22Rv1 (cell line): ENCODE measurements at regions not wholly inside any gene's neighbourhood (a gene's known extent, or its start where the extent isn't known, plus 50 kb on each side); places are given as distances from the start of the nearest gene placed in this dataset.

Experiments used
- H3K27ac ChIP-seq: fragments of 450-650 bp; 2 replicates; pipeline ENCODE4 v1.5.1; 2017
- ZFX ChIP-seq: fragments of 450-650 bp; IDR thresholded peaks from 2 replicates; pipeline ENCODE4 v1.6.1; 2017; ENCODE audit warnings: antibody characterized with exemption, borderline replicate concordance
- TF ChIP-seq, protein P1 (sequence below): fragments of 450-650 bp; IDR thresholded peaks from 2 replicates; pipeline ENCODE4 v1.5.1; 2017; ENCODE audit warnings: mild to moderate bottlenecking

DNA sequence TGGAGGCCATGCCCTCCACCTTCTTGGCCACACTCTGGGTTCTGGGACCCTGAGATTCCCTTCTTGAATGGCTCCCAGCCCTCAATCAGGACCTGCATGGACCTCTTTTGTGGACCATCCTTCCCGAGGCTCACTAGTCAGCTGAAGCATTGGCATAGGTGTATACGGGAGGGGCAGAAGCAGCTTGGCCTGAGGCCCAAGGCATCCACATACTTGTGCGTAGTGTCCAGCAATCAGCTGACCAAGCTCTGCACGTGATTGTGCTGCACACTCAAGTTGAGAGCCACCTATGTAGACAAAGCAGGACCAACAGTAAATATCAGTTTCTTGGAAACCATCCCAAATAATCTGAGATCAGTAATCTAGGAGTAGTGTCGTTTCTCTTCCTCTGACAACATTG, 119.6 kb downstream of the INSIG2 start:
- TF ChIP-seq, protein P1, sequence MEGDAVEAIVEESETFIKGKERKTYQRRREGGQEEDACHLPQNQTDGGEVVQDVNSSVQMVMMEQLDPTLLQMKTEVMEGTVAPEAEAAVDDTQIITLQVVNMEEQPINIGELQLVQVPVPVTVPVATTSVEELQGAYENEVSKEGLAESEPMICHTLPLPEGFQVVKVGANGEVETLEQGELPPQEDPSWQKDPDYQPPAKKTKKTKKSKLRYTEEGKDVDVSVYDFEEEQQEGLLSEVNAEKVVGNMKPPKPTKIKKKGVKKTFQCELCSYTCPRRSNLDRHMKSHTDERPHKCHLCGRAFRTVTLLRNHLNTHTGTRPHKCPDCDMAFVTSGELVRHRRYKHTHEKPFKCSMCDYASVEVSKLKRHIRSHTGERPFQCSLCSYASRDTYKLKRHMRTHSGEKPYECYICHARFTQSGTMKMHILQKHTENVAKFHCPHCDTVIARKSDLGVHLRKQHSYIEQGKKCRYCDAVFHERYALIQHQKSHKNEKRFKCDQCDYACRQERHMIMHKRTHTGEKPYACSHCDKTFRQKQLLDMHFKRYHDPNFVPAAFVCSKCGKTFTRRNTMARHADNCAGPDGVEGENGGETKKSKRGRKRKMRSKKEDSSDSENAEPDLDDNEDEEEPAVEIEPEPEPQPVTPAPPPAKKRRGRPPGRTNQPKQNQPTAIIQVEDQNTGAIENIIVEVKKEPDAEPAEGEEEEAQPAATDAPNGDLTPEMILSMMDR, result no peak
- no peak for TF ChIP-seq ZFX
- no peak overlapping the region for H3K27ac ChIP-seq

DNA sequence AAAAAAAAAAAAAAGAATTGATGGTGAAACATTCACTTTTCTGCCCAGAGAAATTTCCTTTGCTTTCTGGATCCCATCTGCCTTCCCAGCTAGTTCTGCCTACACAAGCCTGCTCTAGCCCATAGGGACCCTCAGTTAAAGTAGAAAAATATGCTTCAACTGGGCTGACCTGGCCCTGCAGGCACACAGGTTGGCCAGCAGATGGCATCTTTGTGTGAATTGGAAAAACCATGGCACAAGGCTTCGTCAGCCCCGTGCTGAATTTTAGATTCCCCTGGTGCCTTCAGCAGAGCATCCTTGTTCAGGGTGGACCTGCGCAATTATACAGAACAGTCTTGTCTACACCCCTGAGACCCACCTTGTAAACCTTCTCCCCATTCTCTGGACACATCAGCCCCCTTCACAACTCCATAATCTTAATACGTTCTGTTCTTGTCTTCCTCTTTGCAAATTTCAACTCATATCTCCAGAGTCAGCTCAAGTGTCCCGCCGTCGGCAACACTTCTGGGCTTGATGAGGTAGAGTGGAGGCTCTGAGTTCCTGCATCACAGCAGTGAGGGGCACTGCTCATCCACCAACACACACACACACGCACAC, 114.5 kb downstream of the INSIG2 start:
- no peak for TF ChIP-seq ZFX
- TF ChIP-seq, protein P1, result peak; percentile 69
- H3K27ac ChIP-seq, result no peak overlapping the region

DNA sequence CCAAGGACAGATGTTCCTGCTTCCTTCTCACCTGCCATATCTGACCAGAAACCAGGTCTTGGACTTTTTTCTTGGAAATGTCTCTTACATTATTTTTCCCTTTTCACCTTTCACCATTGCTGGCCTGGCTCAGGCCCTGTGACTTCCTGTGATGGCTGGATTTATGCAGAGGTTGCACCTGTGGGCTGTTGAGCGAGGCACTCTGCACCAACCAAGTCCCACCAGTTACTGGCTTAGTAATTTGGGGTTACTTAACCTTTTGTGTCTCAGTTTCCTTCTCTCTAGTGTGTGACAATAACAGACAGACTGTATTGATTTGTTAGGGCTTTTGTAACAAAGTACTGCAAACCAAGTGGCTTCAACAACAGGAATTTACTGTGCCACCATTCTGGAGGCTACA, 110.0 kb downstream of the INSIG2 start:
- TF ChIP-seq ZFX, result no peak
- TF ChIP-seq, protein P1, result no peak
- no peak overlapping the region for H3K27ac ChIP-seq

DNA sequence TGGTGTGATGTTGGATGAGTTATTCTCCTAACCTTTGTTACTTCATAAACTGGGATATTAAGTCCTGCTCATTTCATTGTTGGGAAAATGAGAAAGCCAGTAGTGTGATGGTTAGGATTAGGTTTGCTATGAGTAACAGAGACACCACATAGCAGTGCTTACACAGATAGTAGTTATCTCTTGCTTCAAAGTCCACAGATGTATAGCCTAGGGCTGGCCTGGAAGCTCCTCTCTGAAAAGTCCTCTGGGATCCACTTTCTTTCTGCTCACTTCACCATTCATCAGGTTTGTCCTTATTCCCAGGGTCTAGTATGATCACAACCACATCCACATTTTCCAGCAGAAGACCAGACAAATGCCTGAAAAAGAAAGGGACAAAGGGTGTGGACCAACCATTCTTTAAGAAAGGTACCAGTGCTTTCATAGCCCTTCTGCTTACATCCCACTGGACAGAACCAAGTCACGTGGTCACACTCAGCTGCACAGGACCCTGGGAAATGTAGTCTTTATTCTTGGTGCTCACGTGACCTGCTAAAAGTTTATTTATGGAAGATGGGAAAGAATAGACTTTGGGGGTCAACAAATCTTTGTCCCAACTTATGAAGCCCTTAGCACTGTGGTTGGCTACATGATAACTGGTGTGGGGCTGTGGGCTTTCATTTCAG, 108.9 kb downstream of the INSIG2 start:
- H3K27ac ChIP-seq, result no peak overlapping the region
- TF ChIP-seq, protein P1, result no peak
- TF ChIP-seq ZFX, result no peak

DNA sequence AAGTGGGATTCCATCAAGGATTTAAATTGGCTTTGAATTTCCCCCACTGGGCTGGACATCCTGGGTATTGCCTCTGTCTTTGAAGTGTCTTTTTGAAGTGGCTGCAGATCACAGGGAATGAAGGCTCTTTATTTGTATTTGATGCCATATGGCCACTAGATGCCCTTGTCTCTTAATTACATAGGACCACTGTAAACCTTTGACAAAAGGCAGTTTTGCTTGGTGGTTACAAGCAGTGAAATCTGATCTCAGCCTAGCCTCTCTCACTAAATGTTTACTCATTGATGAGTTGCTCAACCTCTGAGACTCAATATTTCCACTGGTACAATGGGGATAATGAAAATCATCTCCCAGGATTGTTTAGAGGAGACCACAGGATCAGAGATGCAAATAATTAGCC, 102.2 kb downstream of the INSIG2 start:
- no peak overlapping the region for H3K27ac ChIP-seq
- TF ChIP-seq, protein P1, result no peak
- TF ChIP-seq ZFX, result no peak

DNA sequence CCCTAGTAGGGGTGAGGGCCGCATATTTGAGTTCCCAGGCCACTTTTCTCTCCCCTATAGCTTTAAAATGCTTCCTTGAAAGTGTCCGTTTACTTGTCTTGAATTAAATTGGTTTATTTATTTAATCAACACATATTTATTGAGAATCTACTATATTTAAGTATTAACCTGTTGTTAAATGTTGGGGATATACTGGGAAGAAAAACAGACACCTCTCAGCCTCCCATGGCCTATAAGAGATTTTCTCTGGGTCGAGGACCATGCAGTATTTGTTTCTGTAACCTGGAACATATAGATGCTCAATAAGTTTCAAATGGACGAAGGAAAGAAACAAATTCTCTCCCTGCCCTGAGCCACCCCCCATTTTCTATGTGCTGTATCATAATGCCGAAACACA, 98.6 kb downstream of the INSIG2 start:
- TF ChIP-seq, protein P1, result no peak
- TF ChIP-seq ZFX, result no peak
- no peak overlapping the region for H3K27ac ChIP-seq

DNA sequence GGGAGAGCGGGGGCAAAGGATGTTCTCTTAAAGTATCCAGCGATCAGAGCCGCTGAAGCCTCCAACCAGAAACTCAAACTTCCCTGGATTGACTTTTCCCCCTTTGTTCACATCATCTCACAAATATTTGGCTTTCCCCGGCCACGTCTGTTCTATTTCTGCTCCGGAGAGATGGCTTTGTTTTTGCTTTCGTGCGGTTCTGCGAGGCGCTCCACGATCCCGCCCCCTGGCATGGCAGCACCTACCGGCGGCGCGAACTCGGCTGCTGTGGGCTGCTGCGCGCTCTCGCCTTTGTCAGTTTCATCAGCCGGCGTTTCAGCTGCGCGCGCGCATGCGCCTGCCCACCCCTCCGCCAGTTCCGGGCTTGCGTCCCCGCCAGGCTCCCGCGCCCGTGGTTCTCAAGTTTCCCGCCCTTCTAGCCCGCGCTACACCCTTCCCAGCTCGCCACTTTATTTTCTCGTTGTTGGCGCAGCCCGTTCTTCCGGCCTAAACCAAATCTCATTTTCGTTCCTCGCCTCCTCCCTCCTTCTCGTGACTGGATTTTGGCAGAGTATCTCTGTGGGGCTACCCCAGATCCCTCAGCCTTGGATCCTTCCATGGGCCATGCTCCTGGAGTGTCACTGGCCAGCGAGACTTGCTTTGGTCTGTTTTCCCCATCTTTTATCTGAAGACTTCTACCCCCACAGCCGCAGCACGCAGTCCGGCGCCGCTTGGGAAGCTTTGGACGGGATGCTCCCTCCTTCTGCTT, 98.0 kb downstream of the INSIG2 start:
- peak overlapping the region; percentile 41; the same call in 1 of the 2 replicates for H3K27ac ChIP-seq

More for the DNA sequence above, 98.0 kb downstream of the INSIG2 start:
- TF ChIP-seq, protein P1, result no peak
- no peak for TF ChIP-seq ZFX
